Keratinocyte (primary cell): ENCODE measurements at regions not wholly inside any gene's neighbourhood (a gene's known extent, or its start where the extent isn't known, plus 50 kb on each side); places are given as distances from the start of the nearest gene placed in this dataset.

Experiments used
- CTCF ChIP-seq, 3 experiments: IDR thresholded peaks in 1 of 3; conservative IDR thresholded peaks in 1 of 3; optimal IDR thresholded peaks in 1 of 3; 2 replicates in 2 of 3; 3 replicates in 1 of 3; pipeline versions ENCODE3 to v1.5.1; 2011; ENCODE audit warnings: low read length in 3 of 3, mild to moderate bottlenecking in 3 of 3, moderate library complexity in 2 of 3, control low read depth in 1 of 3, inconsistent platforms in 1 of 3; ENCODE audit not compliant: insufficient read depth in 2 of 3; ENCODE audit errors: extremely low read depth in 1 of 3
- EZH2 ChIP-seq: IDR thresholded peaks from one replicate; pipeline ENCODE4 v1.6.1; 2012; ENCODE audit warnings: inconsistent platforms, mild to moderate bottlenecking, low read length, moderate library complexity

- TF ChIP-seq CTCF (optimal IDR thresholded peaks at IDR 0.05 in 1 of 3, IDR thresholded peaks at IDR 0.05 in 1 of 3, conservative IDR thresholded peaks at IDR 0.05 in 1 of 3; ENCODE audit: extremely low read depth in 1 of 3, insufficient read depth in 2 of 3, low read length in 3 of 3) (no peak), EZH2 (no peak)
These were observed 622.1 kb upstream of the LMCD1 start for GRCh38 chr3:7879572-7879971.
